Left hindlimb (tissue), 1 donor: ENCODE measurements at regions not wholly inside any gene's neighbourhood (a gene's known extent, or its start where the extent isn't known, plus 50 kb on each side); places are given as distances from the start of the nearest gene placed in this dataset.

Source experiments
- DNase-seq: peaks from one replicate; pipeline ENCODE4 v3.0.0-alpha.2; 2018

DNA sequence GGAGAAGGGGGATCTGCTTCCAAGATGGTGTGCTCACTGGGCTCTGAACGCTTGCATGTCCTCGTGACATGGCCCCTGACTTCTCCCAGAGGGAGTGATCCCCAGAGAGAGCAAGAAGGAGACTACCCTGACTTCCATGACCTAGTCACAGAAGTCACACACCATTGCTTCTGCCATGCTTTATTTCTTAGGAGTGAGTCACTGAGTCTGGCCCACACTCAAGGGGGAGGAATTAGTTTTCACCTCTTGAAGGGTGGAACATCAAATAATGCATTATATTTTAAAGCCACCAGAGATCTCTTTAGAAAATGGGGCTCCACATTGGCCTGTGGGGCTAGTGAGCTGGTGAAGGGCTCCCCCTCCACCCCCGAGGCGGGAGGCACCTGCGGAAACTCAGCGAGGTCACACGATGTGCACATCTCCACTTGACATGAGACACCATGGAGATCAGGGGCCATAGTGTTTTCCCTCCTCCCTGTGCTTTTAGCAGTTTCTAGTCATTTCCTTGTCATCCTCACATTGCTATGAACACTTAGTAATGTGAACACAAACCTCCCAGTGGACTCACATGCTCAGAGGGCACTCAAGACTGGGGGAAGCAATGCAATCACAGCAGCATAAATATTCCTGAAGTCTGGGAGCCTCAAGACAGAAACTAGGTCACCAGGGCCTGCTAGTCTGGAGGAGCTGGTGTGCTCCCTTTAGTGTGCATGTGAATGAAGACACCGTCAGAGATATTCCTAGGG lies 87.4 kb upstream of the FZD10 start:
- DNase-seq: no peak

DNA sequence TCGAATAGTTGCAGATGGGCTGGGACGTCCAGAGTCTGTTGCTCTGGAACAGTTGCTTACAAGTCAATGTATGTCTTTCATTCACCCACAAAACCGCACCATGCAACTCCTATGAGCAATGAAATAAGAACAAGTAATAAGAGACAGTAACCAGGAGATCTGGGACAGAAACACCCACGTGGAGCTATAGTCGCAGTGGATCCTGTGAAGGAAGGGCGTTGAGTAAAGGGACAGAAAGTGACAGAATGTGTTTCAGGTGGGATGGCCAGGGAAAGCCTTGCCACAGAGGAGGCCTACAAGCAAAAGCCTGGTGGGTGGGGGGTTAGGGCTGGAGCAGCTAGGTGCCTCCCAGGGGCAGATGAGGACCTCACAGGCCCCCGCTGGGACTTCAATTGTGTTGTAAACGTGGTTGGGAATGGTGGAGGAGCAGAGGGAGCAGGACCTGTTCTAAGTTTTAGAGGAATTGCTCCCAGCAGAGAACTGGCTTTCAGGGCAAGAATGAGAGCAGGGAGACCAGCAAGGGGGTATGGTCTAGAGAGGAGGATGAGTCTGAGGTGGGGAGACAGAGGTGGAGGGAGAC lies 86.7 kb upstream of the FZD10 start:
- DNase-seq: no peak

DNA sequence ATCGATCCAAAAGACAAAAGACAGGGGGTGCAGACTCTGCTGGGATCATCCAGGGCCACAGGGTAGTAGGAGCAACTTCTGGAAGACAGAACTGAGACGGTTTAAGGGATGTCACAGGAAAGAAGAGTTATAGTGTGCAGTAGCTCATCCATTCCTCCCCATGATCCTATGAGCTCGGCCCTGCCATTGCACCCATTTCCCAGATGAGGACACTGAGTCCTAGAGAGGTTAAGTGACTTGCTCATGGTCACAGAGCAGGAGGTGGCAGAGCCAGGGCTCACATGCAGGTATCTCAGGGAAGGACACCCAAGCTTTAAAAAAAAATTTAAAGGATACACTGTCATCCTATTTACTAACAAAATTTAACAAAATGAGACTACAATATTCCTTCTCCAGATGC lies 86.1 kb upstream of the FZD10 start:
- DNase-seq: no peak

DNA sequence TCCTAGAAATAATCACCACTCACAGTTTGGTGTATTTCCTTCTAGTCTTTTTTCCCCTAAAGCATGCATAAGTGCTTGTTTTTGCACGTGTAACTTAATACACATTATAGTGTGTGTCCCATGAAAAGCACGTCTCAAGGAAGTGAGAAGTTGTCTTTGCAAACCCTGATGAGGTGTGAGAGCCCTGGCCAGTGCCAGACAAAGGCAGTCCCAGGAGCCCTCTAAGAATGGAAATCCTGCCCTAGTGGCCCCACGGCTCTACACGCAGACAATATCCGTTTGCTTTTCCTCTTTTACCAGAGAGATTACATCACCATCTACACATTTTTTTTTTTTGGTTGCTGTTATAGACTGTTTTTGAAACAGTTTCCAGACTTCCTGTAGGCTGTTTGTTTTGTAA lies 85.5 kb upstream of the FZD10 start:
- DNase-seq: no peak

DNA sequence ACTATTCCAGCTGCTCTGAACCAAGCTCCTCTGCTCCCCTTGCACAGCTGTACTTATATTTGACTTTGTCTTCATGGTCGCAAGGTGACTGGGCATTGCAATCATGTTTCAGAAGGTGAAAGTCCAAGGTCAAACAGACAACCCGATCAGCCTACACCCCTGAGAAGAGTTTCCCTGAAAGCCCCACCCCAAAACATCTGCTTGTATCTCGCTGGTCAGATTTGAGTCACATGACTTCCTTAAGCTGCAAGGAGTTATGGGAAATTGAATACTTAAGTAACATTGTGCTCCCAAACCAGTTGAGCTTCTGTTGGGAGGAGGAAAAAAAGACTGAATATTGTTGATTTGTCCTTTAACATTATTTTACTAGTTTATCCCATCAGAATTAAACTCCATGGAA lies 83.4 kb upstream of the FZD10 start:
- no peak for DNase-seq

- no peak for DNase-seq
These were observed 83.0 kb upstream of the FZD10 start for GRCh38 chr12:130079279-130079678.

DNA sequence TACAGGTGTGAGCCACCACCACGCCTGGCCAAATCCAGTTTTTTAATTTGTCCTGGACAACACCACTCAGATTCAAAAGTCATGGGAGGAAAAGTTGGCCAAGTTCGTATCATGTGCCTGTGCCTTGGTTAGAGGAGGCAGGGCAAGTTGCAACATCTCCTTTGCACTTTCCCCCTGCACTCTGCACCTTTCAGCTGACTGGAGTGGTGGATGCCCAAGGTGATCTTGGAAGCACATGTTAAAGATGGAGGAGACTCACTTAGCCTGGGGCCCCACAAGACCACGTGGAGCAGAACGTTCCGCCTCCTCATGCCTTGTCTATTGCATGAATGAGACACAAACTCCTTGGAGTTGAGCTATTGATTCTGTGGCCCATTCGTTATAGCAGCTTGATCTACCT lies 82.1 kb upstream of the FZD10 start:
- DNase-seq: no peak

- DNase-seq: no peak
These were observed 81.0 kb upstream of the FZD10 start for GRCh38 chr12:130081117-130081805.

DNA sequence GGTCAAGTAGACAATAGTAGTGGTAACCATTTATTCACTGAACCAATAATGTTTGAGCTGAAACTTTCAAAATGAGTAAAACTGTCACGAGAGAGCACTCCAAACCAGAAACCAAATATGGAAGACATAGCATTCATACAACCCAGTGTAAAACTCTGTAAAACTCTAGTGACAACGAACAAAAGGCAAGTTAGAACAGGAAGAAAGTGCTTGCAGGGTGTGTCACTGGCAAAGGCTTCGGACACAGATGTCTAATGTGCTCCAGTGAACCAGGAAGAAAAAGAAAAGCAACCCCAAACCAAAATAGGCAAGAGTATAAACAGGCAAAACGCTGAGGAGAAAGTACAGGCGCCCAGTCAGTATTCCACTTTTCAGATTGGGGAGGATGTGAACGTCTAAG lies 79.3 kb upstream of the FZD10 start:
- no peak for DNase-seq

DNA sequence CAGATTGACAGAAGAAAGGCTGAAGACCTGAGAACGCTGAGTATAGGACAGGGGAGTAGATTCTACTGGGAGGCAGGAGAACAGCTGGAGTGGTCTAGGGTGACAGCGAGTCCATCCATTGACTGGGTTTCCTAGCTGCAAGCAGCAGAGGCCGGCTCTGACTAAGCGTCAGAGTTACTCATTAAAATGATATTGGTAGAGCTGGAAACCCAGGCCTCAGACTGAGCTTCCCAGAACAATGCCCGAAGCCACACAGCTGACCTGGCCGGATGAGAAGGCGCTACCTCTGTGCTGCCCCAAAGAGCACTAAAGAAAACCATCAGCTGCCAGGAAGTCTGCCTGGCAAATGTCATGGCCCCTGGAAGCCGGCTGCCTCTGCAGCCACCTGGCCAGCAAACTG lies 78.5 kb upstream of the FZD10 start:
- no peak for DNase-seq

DNA sequence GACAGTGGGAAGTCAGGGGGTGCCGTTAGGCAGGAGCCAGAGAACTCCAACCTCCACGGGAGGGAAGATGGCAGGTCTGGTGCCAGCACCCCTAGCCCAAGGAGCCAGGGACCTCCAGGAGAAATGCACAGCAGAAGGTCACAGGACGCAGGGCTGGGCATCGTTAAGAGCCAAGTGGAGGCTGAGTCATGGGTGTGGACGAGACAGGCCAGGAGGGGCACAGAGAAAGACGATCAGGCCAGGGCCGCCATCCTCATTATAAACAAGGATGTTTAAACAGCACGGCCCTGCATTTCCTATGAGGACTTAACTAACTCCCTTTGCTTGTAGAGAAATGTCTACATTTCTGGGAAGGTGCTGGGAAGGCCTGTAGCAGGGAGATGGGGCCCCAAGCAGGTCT lies 77.9 kb upstream of the FZD10 start:
- no peak for DNase-seq

GRCh38 chr12:130086248-130086647 lies 76.0 kb upstream of the FZD10 start:
- no peak for DNase-seq

DNA sequence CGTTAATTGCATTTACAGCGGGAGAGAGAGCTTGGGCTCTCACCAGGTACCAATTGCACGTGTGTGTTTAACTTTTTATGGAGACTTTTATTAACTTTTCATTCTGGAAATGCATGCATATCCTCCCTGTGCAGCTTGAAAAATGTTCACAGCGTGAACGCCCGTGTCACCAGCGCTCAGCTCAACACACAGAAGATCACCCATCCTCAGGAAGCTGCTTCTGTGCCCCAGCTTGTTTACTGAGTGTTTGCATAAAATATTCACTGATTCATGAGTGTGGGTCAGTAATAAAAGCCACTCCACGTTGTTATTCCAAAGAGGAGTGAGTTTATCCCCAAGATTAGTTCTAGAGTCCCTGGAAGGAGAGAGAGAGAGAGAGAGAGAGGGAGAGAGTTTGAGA lies 75.5 kb upstream of the FZD10 start:
- DNase-seq: no peak

GRCh38 chr12:130087222-130087621 lies 75.0 kb upstream of the FZD10 start:
- DNase-seq: no peak

DNA sequence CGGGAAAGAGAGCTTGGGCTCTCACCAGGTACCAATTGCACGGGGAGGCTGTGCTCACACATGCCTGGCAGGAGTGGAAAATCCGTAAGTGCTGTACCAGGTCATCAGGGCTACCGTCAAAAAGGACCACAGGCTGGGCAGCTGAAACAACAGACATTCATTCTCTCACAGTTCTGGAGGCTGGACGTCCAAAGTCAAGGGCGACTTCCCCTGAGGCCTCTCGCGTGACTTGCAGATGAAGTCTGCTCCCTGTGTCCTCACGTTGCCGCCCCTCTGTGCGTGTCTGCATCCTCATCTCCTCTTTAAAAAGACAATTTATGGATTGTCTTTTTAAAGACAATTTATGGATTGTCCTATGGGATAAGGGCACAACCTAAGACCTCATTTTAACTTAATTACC lies 73.8 kb upstream of the FZD10 start:
- no peak for DNase-seq

GRCh38 chr12:130090542-130090941 lies 71.7 kb upstream of the FZD10 start:
- DNase-seq: no peak

GRCh38 chr12:130093380-130093779 lies 68.9 kb upstream of the FZD10 start:
- no peak for DNase-seq

DNA sequence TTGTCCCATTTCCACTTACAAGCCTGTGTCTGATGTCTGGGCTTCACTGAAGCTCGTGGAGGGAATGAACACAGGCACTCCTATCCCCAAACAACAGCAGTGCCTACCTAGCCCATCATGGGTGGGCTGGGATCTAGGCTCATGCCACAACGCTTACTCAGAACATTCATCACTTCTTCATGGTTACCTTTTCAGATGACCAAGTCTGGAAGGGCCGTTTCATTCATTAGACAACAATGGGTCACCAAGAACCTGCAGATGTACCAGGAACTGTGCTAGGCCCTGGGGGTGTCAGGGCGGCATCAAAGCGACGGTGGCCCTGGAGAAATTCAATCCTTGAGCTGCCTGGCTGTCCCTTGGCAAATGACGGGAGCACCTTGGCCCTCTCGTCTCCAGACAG lies 64.9 kb upstream of the FZD10 start:
- DNase-seq: no peak

DNA sequence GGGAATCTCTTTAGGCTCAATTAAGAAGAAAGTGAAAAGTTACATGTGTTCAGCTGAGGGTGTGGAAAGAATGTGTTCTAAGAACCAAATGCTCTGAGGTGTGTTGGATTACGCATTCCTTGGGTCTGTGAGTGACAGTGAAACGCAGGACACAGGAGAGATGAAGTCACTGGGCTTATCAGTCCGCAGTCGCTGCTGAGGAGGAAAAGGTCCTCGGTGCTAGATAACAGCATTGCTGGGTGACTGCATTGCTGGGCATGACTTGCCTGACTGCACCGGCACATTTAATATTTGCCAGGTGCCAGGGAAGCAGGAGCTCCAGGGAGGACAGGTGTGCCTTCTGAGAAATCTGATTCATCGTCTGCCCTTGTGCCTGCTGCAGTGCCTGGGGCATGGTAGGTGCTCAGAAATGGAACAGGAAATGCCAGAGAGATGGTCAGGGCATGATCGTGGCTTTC lies 64.4 kb upstream of the FZD10 start:
- DNase-seq: no peak

GRCh38 chr12:130098301-130099005 lies 63.8 kb upstream of the FZD10 start:
- no peak for DNase-seq

- no peak for DNase-seq
These were observed 61.5 kb upstream of the FZD10 start for GRCh38 chr12:130100634-130101362.

- no peak for DNase-seq
These were observed 60.9 kb upstream of the FZD10 start for GRCh38 chr12:130101370-130101769.

DNA sequence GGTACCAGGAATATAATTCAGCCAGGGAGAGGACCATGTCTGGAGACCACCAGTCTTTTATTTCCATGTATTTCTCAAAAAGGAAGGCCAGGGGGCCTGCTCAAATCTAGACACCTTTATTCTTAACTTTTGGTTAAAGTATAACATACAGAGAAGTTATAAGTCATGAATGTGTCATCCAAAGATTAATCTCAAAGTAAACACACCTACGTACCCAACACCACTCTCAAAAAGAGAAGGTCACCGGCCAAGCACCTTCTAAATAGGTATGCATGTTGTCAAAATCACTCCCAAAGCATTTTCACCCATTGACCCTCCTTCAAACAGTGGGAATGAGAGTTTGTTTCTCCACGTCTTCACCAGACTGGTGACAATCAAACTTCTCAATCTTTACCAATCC lies 60.0 kb upstream of the FZD10 start:
- no peak for DNase-seq
